ENCODE measurements at regions not wholly inside any gene's neighbourhood (a gene's known extent, or its start where the extent isn't known, plus 50 kb on each side); places are given as distances from the start of the nearest gene placed in this dataset.

- Histone ChIP-seq H3K27ac (no peak overlapping the region), H3K4me1 (no peaks in the 10 kb centered on the region), H3K4me3 (no peak overlapping the region), H3K9me3 (no peaks in the 10 kb centered on the region), H3K36me3 (no peaks in the 10 kb centered on the region), H3K27me3 (no peaks in the 10 kb centered on the region)
- TF ChIP-seq POLR2A (IDR thresholded peaks at IDR 0.05) (no peak), CTCF (IDR thresholded peaks at IDR 0.05) (no peak), EP300 (IDR thresholded peaks at IDR 0.05) (no peak)
- no peak for DNase-seq (ENCODE audit: low spot score in 2 of 2)
Observed at GRCh38 chr13:70394031-70394548, 285.8 kb upstream of the KLHL1 start.

GRCh38 chr13:70391678-70392077 is 283.4 kb upstream of the KLHL1 start:
- no peak overlapping the region for H3K4me3 ChIP-seq
- H3K9me3 ChIP-seq, result no peaks in the 10 kb centered on the region
- DNase-seq (ENCODE audit: low spot score in 2 of 2), result no peak
- H3K27me3 ChIP-seq, result no peaks in the 10 kb centered on the region
- no peak overlapping the region for H3K27ac ChIP-seq
- no peaks in the 10 kb centered on the region for H3K36me3 ChIP-seq
- no peaks in the 10 kb centered on the region for H3K4me1 ChIP-seq
- TF ChIP-seq EP300 (IDR thresholded peaks at IDR 0.05) (no peak), CTCF (IDR thresholded peaks at IDR 0.05) (no peak), POLR2A (IDR thresholded peaks at IDR 0.05) (no peak)
- 55 to 57% methylated on average over 3 of the region's 3 CpGs for WGBS, 2 donors

- H3K4me3 ChIP-seq, result no peak overlapping the region
- no peak overlapping the region for H3K27ac ChIP-seq
- no peak for DNase-seq (ENCODE audit: low spot score in 2 of 2)
- H3K36me3 ChIP-seq, result no peaks in the 10 kb centered on the region
- H3K9me3 ChIP-seq, result no peaks in the 10 kb centered on the region
- H3K27me3 ChIP-seq, result no peaks in the 10 kb centered on the region
- 72 to 76% methylated on average over 3 of the region's 3 CpGs for WGBS, 2 donors
- TF ChIP-seq EP300 (IDR thresholded peaks at IDR 0.05) (no peak), POLR2A (IDR thresholded peaks at IDR 0.05) (no peak), CTCF (IDR thresholded peaks at IDR 0.05) (no peak)
- no peaks in the 10 kb centered on the region for H3K4me1 ChIP-seq
Observed at GRCh38 chr13:70390968-70391367, 282.7 kb upstream of the KLHL1 start.

- TF ChIP-seq POLR2A (IDR thresholded peaks at IDR 0.05) (no peak), EP300 (IDR thresholded peaks at IDR 0.05) (no peak), CTCF (IDR thresholded peaks at IDR 0.05) (no peak)
- Histone ChIP-seq H3K27ac (no peak overlapping the region), H3K4me1 (no peaks in the 10 kb centered on the region), H3K36me3 (no peaks in the 10 kb centered on the region), H3K27me3 (no peaks in the 10 kb centered on the region), H3K9me3 (no peaks in the 10 kb centered on the region), H3K4me3 (no peak overlapping the region)
- WGBS, 2 donors, result 72 to 81% methylated on average over 3 of the region's 3 CpGs
- no peak for DNase-seq (ENCODE audit: low spot score in 2 of 2)
Observed at GRCh38 chr13:70390064-70390463, 281.8 kb upstream of the KLHL1 start.

GRCh38 chr13:70388935-70389334 is 280.7 kb upstream of the KLHL1 start:
- Histone ChIP-seq H3K36me3 (no peaks in the 10 kb centered on the region), H3K4me1 (no peaks in the 10 kb centered on the region), H3K27me3 (no peaks in the 10 kb centered on the region), H3K9me3 (no peaks in the 10 kb centered on the region), H3K27ac (no peak overlapping the region), H3K4me3 (no peak overlapping the region)
- WGBS, 2 donors, result 44 to 50% methylated on average over 1 of the region's 1 CpG
- no peak for DNase-seq (ENCODE audit: low spot score in 2 of 2)
- TF ChIP-seq CTCF (IDR thresholded peaks at IDR 0.05) (no peak), POLR2A (IDR thresholded peaks at IDR 0.05) (no peak), EP300 (IDR thresholded peaks at IDR 0.05) (no peak)

All from tibial nerve (tissue), 4 donors.